Transverse colon (tissue), 4 donors: ENCODE measurements at regions not wholly inside any gene's neighbourhood (a gene's known extent, or its start where the extent isn't known, plus 50 kb on each side); places are given as distances from the start of the nearest gene placed in this dataset.

Experiments
- DNase-seq: peaks from one replicate; pipeline ENCODE4 v3.0.0-alpha.2; 2019
- H3K27ac ChIP-seq, 4 donors: fragments of 200-600 bp; sonication (generic); 2 replicates each; pipeline ENCODE4 v1.5.1; 2016 to 2018; ENCODE audit warnings: inconsistent platforms in 4 of 4
- H3K27me3 ChIP-seq: fragments of 200-600 bp; sonication (generic); 2 replicates; pipeline ENCODE4 v1.5.1; 2017; ENCODE audit warnings: inconsistent platforms
- H3K36me3 ChIP-seq, 4 donors: fragments of 200-600 bp; sonication (generic); 2 replicates each; pipeline ENCODE4 v1.5.1; 2017 to 2019; ENCODE audit warnings: inconsistent platforms in 4 of 4
- H3K4me1 ChIP-seq, 4 donors: fragments of 200-600 bp; sonication (generic); 2 replicates each; pipeline ENCODE4 v1.5.1; 2017 to 2020; ENCODE audit warnings: inconsistent platforms in 4 of 4
- H3K4me3 ChIP-seq, 4 donors: fragments of 200-600 bp; sonication (generic); 1 replicate in 1 of 4; 2 replicates in 3 of 4; pipeline versions ENCODE4 v1.5.1 to v1.6.1; 2017 to 2019; ENCODE audit warnings: inconsistent platforms in 4 of 4
- H3K9me3 ChIP-seq, 2 donors: fragments of 200-600 bp; sonication (generic); 2 replicates each; pipeline ENCODE4 v1.5.1; 2017 to 2019; ENCODE audit warnings: inconsistent platforms in 2 of 2
- EP300 ChIP-seq: sonication (generic); formaldehyde crosslinking; IDR thresholded peaks from one replicate; pipeline ENCODE4 v1.6.1; 2017; ENCODE audit warnings: antibody characterized with exemption, low read depth
- POLR2A ChIP-seq: fragments of 450-650 bp; IDR thresholded peaks from one replicate; pipeline ENCODE4 v1.6.1; 2016; ENCODE audit warnings: antibody characterized with exemption, mild to moderate bottlenecking, moderate library complexity
- POLR2AphosphoS5 ChIP-seq, 3 donors: sonication (generic); formaldehyde crosslinking; IDR thresholded peaks; one replicate each; pipeline ENCODE4 v1.6.1; 2016; ENCODE audit warnings: antibody characterized with exemption in 3 of 3
- WGBS, 2 donors: methylation state at CpG; one replicate each; pipeline ENCODE4 v1.1.5; 2018; ENCODE audit warnings: low coverage in 1 of 2; 5-methylcytosine and 5-hydroxymethylcytosine counted together
- in situ Hi-C, 4 donors: fragments of 200-750 bp; cut with MboI; loops; one replicate each; pipeline versions ENCODE4 v1.15.0 to v1.15.1; 2017; ENCODE audit warnings: low sequenced_read_pairs in 3 of 4, low pct_ligation_motif_present in 1 of 4, low pct_unique_long_range_greater_than_20kb in 1 of 4
- intact Hi-C: fragments of 100-400 bp; cut with DNase I; formaldehyde crosslinking; loops from one replicate; pipeline ENCODE4 v1.15.1; 2023; ENCODE audit warnings: low total_unique reads
- TF ChIP-seq, protein P1 (sequence below), 5 experiments: fragments of 200-600 bp in 3 of 5; fragments of 450-650 bp in 2 of 5; sonication (generic) in 3 of 5; IDR thresholded peaks; 1 replicate in 2 of 5; 2 replicates in 3 of 5; pipeline ENCODE4 v1.5.1; 2016 to 2017; ENCODE audit warnings: antibody characterized with exemption in 5 of 5, inconsistent platforms in 3 of 5, mild to moderate bottlenecking in 2 of 5, moderate library complexity in 1 of 5

DNA sequence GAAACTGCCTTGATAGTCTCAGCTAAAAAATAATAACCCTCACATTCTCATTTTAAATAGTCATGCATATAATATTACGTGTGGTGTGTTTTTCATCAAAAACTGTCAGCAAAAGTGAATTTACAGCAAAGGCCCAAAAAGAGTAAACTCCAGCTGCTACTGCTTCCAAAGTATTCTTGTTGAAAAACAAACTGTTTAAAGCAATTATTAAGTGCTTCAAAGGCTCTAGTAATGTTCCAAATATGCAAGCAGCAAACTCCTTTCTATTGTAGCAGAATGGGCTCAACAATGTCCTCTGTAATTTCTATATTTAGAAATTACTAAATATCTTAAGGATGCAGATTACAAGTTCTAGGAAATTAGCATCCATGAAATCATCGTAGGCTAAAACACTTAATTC lies 280.0 kb upstream of the TBX18 start:
- Histone ChIP-seq H3K9me3 (no peaks in the 10 kb centered on the region), H3K27ac (no peak overlapping the region), H3K4me1 (no peaks in the 10 kb centered on the region), H3K27me3 (no peaks in the 10 kb centered on the region), H3K4me3 (no peak overlapping the region), H3K36me3 (no peaks in the 10 kb centered on the region)
- in situ Hi-C loops, result no loop called here
- DNase-seq, result no peak
- 43 to 56% methylated on average over 2 of the region's 2 CpGs for WGBS, 2 donors
- intact Hi-C loops, result no loop called here
- TF ChIP-seq, protein P1, sequence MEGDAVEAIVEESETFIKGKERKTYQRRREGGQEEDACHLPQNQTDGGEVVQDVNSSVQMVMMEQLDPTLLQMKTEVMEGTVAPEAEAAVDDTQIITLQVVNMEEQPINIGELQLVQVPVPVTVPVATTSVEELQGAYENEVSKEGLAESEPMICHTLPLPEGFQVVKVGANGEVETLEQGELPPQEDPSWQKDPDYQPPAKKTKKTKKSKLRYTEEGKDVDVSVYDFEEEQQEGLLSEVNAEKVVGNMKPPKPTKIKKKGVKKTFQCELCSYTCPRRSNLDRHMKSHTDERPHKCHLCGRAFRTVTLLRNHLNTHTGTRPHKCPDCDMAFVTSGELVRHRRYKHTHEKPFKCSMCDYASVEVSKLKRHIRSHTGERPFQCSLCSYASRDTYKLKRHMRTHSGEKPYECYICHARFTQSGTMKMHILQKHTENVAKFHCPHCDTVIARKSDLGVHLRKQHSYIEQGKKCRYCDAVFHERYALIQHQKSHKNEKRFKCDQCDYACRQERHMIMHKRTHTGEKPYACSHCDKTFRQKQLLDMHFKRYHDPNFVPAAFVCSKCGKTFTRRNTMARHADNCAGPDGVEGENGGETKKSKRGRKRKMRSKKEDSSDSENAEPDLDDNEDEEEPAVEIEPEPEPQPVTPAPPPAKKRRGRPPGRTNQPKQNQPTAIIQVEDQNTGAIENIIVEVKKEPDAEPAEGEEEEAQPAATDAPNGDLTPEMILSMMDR (IDR thresholded peaks at IDR 0.05), result no peak
- TF ChIP-seq POLR2A (no peak), EP300 (no peak), POLR2AphosphoS5 (IDR thresholded peaks at IDR 0.05) (no peak)

DNA sequence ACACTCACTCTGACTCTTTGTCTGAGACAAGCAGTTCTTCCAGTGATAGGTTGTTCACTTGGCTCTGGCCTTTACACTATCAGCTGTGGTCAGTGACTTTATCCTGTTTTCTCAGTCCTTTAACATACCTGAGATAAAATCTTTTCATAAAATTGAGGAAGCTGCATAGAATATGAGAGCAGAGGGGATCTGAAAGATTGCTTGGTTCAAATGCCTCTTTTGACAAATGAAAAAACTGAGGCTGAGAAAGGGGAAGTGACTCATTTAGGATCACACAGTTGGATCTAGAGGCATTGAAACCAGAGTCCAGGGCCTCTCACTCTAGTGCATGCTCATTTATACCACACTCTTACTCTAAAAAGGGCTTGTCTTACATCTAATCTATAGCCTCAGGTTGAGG lies 277.0 kb upstream of the TBX18 start:
- in situ Hi-C loops, result no loop called here
- Histone ChIP-seq H3K4me3 (no peak overlapping the region), H3K27ac (no peak overlapping the region), H3K27me3 (no peaks in the 10 kb centered on the region), H3K36me3 (no peaks in the 10 kb centered on the region), H3K9me3 (no peaks in the 10 kb centered on the region), H3K4me1 (no peaks in the 10 kb centered on the region)
- DNase-seq, result no peak
- intact Hi-C loops, result no loop called here
- TF ChIP-seq EP300 (no peak), POLR2AphosphoS5 (IDR thresholded peaks at IDR 0.05) (no peak), POLR2A (no peak)
- TF ChIP-seq, protein P1 (IDR thresholded peaks at IDR 0.05), result no peak

DNA sequence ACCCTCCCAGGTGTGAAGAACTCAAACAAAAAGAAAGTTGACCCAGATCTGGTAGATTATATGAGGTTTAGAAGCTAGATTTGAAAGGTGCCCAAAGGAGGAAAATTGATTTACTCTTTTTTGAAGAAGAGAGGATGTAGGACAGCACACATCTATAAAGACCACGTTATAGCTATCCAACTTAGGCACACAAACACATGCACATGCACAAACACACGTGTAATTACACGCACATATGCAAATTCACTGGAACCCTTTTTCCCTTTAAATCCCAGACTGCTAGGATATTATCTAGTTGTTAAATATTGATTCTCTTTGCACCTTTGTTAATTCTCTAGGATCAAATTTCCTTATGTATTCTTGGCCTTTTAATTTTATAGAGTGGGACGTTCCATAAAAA lies 272.8 kb upstream of the TBX18 start:
- TF ChIP-seq, protein P1 (IDR thresholded peaks at IDR 0.05), result no peak
- no peak for TF ChIP-seq POLR2A
- TF ChIP-seq POLR2AphosphoS5 (IDR thresholded peaks at IDR 0.05), result no peak
- no peak for TF ChIP-seq EP300

DNA sequence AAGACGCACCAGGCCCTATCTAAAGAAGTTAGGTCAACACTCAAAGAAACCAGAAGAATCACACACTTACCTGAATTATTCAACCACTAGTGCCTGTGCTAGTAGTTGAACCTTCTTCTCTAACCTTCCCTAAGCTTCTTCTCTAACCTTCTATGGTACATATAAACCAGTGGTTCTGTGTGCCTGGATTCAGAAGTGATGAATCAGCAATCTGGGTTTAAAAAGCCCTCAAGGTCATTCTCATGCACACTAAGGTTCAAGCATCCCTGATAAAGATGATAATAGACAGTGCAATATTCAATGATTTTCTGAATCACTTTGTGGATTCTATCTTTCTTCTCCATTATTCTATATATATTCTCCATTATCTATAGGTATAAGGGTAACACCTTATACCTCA lies 271.4 kb upstream of the TBX18 start:
- DNase-seq, result no peak
- WGBS, 2 donors, result 90% methylated on average over 1 of the region's 1 CpG; no CpG with 5 or more reads in 1 of the 2 donors

More for the DNA sequence above, 272.8 kb upstream of the TBX18 start:
- 73 to 77% methylated on average over 4 of the region's 4 CpGs for WGBS, 2 donors
- no peak overlapping the region for H3K27ac ChIP-seq
- no peaks in the 10 kb centered on the region for H3K36me3 ChIP-seq
- peaks cover 0 to 4% of the 10 kb centered on the region in 2 donors for H3K9me3 ChIP-seq
- no peaks in the 10 kb centered on the region for H3K4me1 ChIP-seq
- in situ Hi-C loops, result no loop called here
- H3K27me3 ChIP-seq, result no peaks in the 10 kb centered on the region
- no peak for DNase-seq
- H3K4me3 ChIP-seq, result no peak overlapping the region
- intact Hi-C loops, result no loop called here

More for the DNA sequence above, 271.4 kb upstream of the TBX18 start:
- H3K27ac ChIP-seq, result no peak overlapping the region
- peaks cover 0 to 4% of the 10 kb centered on the region in 2 donors for H3K9me3 ChIP-seq
- H3K27me3 ChIP-seq, result no peaks in the 10 kb centered on the region
- TF ChIP-seq, protein P1 (IDR thresholded peaks at IDR 0.05), result no peak
- TF ChIP-seq EP300 (no peak), POLR2AphosphoS5 (IDR thresholded peaks at IDR 0.05) (no peak), POLR2A (no peak)
- H3K4me3 ChIP-seq, result no peak overlapping the region
- in situ Hi-C loops (no loop called here), intact Hi-C loops (no loop called here)
- H3K4me1 ChIP-seq, result no peaks in the 10 kb centered on the region
- no peaks in the 10 kb centered on the region for H3K36me3 ChIP-seq
